SK-N-MC (cell line): ENCODE measurements at regions not wholly inside any gene's neighbourhood (a gene's known extent, or its start where the extent isn't known, plus 50 kb on each side); places are given as distances from the start of the nearest gene placed in this dataset.

Source experiments
- DNase-seq: peaks from one replicate; pipeline ENCODE4 v3.0.0-alpha.2; 2011; ENCODE audit warnings: low read depth, low spot score
- H3K27ac ChIP-seq: fragments of 200-600 bp; sonication (generic); 2 replicates; pipeline ENCODE4 v1.5.1; 2016; ENCODE audit warnings: mixed run types
- H3K36me3 ChIP-seq: fragments of 200-600 bp; sonication (generic); 2 replicates; pipeline ENCODE4 v1.6.1; 2017; ENCODE audit warnings: antibody characterized with exemption, low read length, mixed read lengths; ENCODE audit not compliant: insufficient read depth
- H3K4me3 ChIP-seq: fragments of 200-600 bp; sonication (generic); 2 replicates; pipeline ENCODE4 v1.5.1; 2016
- H3K9ac ChIP-seq: fragments of 200-600 bp; sonication (generic); 2 replicates; pipeline ENCODE4 v1.8.0; 2017; ENCODE audit warnings: mixed run types, mixed read lengths; ENCODE audit not compliant: insufficient read length
- H3K9me3 ChIP-seq: fragments of 200-600 bp; sonication (generic); 2 replicates; pipeline ENCODE4 v1.6.1; 2017; ENCODE audit warnings: low read depth, mild to moderate bottlenecking, antibody characterized with exemption, low read length, moderate library complexity, mixed read lengths
- EZH2 ChIP-seq: fragments of 200-600 bp; sonication (generic); IDR thresholded peaks from one replicate; pipeline ENCODE4 v1.6.1; 2017; ENCODE audit warnings: antibody characterized with exemption
- FOXP2 ChIP-seq: optimal IDR thresholded peaks from 2 replicates; pipeline ENCODE3; 2011; ENCODE audit warnings: mild to moderate bottlenecking, moderate library complexity; ENCODE audit not compliant: insufficient read depth; ENCODE audit errors: extremely low read length, control extremely low read depth
- POLR2AphosphoS5 ChIP-seq: IDR thresholded peaks from 2 replicates; pipeline ENCODE4 v1.6.1; 2012; ENCODE audit warnings: mild to moderate bottlenecking, low read depth, low read length, borderline replicate concordance

DNA sequence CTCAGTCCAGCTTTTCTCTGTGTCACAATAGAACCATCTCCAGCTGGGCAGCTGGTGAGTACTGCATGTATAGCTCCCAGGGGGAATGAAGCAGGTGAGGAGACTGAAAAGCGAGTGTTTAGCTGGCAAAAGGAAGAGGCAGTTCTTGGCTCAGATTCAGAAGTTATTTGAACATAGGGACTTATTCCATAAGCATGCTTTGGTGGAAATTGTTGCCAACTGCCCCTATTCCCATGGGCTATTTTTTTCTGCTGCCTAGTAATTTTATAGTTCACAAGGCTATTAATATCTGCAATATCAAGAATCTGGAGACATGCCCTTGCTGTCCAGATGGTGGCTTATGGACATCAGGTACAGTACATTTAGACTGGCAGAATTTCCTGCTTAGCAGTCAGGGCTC lies 1112.7 kb downstream of the LRFN5 start:
- H3K4me3 ChIP-seq, result no peak overlapping the region
- H3K36me3 ChIP-seq, result no peaks in the 10 kb centered on the region
- DNase-seq, result no peak
- no peak overlapping the region for H3K9ac ChIP-seq
- no peak for TF ChIP-seq FOXP2
- no peak for TF ChIP-seq POLR2AphosphoS5
- no peaks in the 10 kb centered on the region; the same call in 1 of the 2 replicates for H3K9me3 ChIP-seq
- no peak overlapping the region for H3K27ac ChIP-seq

DNA sequence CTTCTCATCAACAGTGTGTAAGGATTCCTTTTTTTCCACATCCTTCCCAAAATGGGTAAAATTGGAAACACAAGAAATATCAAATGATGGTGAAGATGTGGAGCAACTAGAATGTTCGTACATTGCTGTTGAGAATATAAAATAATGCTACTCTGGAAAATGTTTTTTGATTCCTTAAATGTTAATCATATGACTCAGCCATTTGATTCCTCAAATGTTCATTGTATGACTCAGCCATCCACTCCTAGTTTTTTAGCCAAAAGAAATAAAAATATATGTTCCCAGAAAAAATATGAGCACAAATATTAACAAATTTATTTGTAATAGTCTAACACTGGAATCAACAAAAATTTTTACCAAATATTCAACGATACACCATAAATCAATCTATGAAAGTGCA lies 1108.6 kb downstream of the LRFN5 start:
- Histone ChIP-seq H3K4me3 (no peak overlapping the region), H3K9me3 (no peaks in the 10 kb centered on the region; the same call in 1 of the 2 replicates), H3K27ac (no peak overlapping the region), H3K9ac (no peak overlapping the region), H3K36me3 (no peaks in the 10 kb centered on the region)
- TF ChIP-seq EZH2 (no peak), FOXP2 (no peak)
- no peak for DNase-seq

DNA sequence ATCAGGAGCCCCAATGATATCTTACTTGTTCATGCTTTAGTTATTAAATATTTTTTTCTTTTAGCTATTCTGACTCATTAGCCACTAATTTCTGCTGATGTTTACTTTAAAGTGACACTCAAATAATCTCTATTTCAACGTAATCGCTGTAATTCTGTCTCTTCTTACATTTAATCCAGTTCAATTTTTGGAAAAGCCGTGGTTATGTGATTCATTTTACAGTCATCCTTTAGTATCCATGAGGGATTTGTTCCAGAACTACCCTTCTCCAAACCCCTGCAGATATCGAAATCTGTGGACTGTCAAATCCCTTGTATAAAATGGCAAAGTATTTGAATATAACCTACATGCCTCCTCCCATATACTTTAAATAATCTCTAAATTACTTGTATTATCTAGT lies 1103.4 kb downstream of the LRFN5 start:
- TF ChIP-seq EZH2 (no peak), POLR2AphosphoS5 (no peak), FOXP2 (no peak)
- H3K27ac ChIP-seq, result no peak overlapping the region
- H3K36me3 ChIP-seq, result no peaks in the 10 kb centered on the region
- no peak overlapping the region for H3K4me3 ChIP-seq
- DNase-seq, result no peak
- H3K9ac ChIP-seq, result no peak overlapping the region
- no peaks in the 10 kb centered on the region; the same call in 1 of the 2 replicates for H3K9me3 ChIP-seq

DNA sequence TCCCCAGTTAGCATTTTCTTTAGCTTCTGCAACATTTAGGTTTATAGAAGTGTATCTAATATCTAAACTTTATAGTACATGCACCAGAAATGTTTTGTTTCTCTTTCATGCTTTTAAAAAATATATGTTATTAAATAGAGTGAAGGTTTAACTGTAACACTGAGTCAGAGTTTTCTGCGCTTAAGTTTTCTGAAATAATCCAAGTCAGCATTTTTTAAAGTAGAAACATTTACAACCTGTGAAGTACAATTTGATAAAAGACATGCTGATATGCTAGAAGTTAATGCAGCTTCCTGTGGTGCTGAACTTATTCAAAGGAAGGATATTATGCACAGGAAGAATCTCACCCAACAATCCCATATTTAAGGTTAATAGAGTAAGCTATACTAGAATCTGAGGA lies 1096.8 kb downstream of the LRFN5 start:
- DNase-seq, result peak; percentile 77
- no peaks in the 10 kb centered on the region for H3K36me3 ChIP-seq
- no peak overlapping the region for H3K9ac ChIP-seq
- H3K9me3 ChIP-seq, result no peaks in the 10 kb centered on the region
- TF ChIP-seq EZH2 (no peak), POLR2AphosphoS5 (no peak), FOXP2 (no peak)
- peak overlapping the region; percentile 58 for H3K4me3 ChIP-seq
- peak overlapping the region; percentile 74 for H3K27ac ChIP-seq

DNA sequence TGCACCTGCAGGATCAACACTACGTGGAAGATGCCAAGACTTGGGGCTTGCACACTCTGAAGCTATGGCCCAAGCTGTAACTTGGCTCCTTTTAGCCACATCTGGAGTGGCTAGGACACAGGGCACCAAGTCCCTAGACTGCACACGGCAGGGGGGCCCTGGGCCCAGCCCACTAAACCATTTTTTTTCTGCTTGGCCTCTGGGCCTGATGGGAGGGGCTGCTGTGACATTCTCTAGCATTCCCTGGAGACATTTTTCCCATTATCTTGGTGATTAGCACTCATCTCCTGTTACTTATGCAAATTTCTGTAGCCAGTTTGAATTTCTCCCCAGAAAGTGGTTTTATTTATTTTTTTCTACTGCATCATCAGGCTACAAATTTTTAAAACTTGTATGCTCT lies 1080.7 kb downstream of the LRFN5 start:
- H3K27ac ChIP-seq, result no peak overlapping the region
- H3K36me3 ChIP-seq, result no peaks in the 10 kb centered on the region
- TF ChIP-seq EZH2 (no peak), FOXP2 (no peak), POLR2AphosphoS5 (no peak)
- no peak for DNase-seq
- H3K4me3 ChIP-seq, result no peak overlapping the region
- H3K9me3 ChIP-seq, result no peaks in the 10 kb centered on the region; the same call in 1 of the 2 replicates
- no peak overlapping the region for H3K9ac ChIP-seq

DNA sequence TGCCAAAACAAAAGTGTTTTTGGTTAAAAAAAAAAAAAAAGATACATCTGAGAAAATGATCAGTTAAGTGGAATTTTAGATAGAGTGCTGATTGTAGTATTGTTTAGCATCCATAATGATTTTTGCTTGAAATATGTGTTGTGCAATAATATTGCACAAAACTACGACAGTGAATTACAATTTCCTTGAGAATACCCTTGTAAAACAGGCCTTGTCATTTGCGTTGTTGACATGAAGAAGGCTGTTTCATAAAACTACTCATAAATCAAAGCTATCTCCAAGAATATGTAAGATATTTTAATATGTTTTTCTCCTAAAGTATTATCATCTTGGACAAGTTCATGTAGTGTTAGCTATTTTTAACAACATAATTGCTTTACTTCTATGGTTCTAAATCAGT lies 1077.0 kb downstream of the LRFN5 start:
- peak overlapping the region; percentile 52; the same call in 1 of the 2 replicates for H3K27ac ChIP-seq
- no peak overlapping the region for H3K4me3 ChIP-seq
- peak; percentile 50 for DNase-seq
- H3K36me3 ChIP-seq, result no peaks in the 10 kb centered on the region
- TF ChIP-seq POLR2AphosphoS5 (no peak), FOXP2 (peak; percentile 62)
- no peak overlapping the region for H3K9ac ChIP-seq
- no peaks in the 10 kb centered on the region for H3K9me3 ChIP-seq

DNA sequence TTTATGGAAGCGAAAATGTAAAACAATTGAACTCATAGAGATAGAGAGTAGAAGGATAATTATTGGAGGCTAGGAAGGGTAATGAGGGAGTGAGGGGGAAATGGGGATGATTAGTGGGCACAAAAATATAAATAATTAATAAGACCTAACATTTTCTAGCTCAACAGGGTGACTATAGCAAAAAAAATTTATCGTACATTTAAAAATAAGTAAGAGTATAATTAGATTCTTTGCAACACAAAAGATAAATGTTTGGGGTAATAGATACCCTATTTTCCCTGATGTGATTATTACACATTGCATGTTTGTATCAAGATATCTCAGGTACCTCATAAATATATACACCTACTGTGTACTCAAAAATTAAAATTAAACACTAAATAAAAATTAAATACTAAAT lies 1070.0 kb downstream of the LRFN5 start:
- H3K4me3 ChIP-seq, result no peak overlapping the region
- no peak for DNase-seq
- TF ChIP-seq POLR2AphosphoS5 (no peak), EZH2 (no peak), FOXP2 (no peak)
- H3K9ac ChIP-seq, result no peak overlapping the region
- no peaks in the 10 kb centered on the region; the same call in 1 of the 2 replicates for H3K9me3 ChIP-seq
- no peaks in the 10 kb centered on the region for H3K36me3 ChIP-seq
- H3K27ac ChIP-seq, result no peak overlapping the region

DNA sequence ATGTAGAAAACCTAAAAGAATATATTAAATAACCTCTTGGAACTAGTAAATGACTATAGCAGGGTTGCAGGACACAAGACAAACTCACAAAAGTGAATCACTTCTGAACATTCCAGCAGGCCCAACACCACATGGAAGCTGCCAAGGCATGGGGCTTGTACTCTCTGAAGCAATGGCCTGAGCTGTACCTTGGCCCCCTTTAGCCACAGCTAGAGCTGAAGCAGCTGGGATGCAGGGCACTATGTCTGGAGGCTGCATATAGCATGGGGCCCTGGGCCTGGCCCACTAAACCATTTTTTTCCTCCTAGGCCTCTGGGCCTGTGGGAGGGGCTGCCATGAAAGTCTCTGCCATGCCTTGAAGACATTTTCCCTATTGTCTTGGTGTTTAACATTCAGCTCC lies 1067.3 kb downstream of the LRFN5 start:
- DNase-seq, result no peak
- no peak for TF ChIP-seq POLR2AphosphoS5

DNA sequence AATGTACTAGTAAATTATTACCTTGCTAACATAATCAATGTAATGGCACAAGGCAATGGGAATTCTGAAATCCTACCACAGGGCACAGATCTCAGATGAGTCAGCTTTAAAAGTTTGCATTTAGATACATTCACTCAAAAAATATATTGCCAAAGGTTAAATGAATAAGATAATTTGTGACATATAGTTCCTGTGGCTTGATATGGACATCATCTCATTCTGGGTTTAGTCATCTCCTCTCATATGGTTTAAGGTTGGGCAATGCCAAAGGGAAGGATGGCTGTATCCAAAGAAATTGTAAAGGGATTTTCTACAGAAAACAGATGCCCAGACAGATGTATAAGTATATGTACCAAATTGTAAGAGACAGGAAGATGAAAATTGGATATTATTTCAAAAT lies 1065.0 kb downstream of the LRFN5 start:
- no peak overlapping the region for H3K27ac ChIP-seq
- no peaks in the 10 kb centered on the region for H3K36me3 ChIP-seq
- no peak overlapping the region for H3K9ac ChIP-seq
- no peak for TF ChIP-seq EZH2
- TF ChIP-seq FOXP2, result no peak
- TF ChIP-seq POLR2AphosphoS5, result no peak
- DNase-seq, result no peak
- H3K4me3 ChIP-seq, result no peak overlapping the region
- no peaks in the 10 kb centered on the region; the same call in 1 of the 2 replicates for H3K9me3 ChIP-seq

More for the DNA sequence above, 1067.3 kb downstream of the LRFN5 start:
- Histone ChIP-seq H3K9me3 (no peaks in the 10 kb centered on the region; the same call in 1 of the 2 replicates), H3K9ac (no peak overlapping the region), H3K36me3 (no peaks in the 10 kb centered on the region), H3K4me3 (no peak overlapping the region), H3K27ac (no peak overlapping the region)

DNA sequence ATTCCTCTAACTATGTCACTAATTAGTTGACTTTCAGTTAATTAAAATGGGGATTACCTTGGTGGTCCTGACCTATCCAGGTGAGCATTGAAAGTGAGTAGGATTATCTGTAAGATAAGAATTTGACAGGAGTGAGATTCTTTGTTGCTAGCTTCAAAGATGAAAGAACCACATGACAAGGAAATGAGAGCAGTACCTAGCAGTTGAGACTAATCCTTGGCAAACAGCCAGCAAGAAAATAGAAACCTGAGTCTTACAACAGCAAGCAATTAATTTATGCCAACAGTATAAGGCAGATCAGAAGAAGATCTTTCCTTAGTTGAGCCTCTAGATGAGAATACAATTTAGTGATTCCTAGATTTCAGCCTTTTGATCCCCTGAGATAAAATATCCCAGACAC lies 1058.4 kb downstream of the LRFN5 start:
- TF ChIP-seq POLR2AphosphoS5 (no peak), FOXP2 (no peak), EZH2 (no peak)
- no peak for DNase-seq
- H3K36me3 ChIP-seq, result no peaks in the 10 kb centered on the region
- no peak overlapping the region for H3K27ac ChIP-seq
- H3K4me3 ChIP-seq, result no peak overlapping the region
- H3K9me3 ChIP-seq, result no peaks in the 10 kb centered on the region
- H3K9ac ChIP-seq, result no peak overlapping the region
